GM23338 (cell line): ENCODE measurements at regions not wholly inside any gene's neighbourhood (a gene's known extent, or its start where the extent isn't known, plus 50 kb on each side); places are given as distances from the start of the nearest gene placed in this dataset.

ENCODE experiments used
- ATAC-seq: fragments of 200-7000 bp; cut with Tn5 transposase; 3 replicates; pipeline ENCODE4 v1.9.1; 2020
- DNase-seq: peaks from one replicate; pipeline ENCODE4 v3.0.0-alpha.2; 2015; ENCODE audit warnings: low spot score
- H2AFZ ChIP-seq: fragments of 200-600 bp; sonication (generic); 2 replicates; pipeline ENCODE4 v1.8.0; 2016; ENCODE audit warnings: antibody characterized with exemption, mild to moderate bottlenecking, moderate library complexity
- H3F3A ChIP-seq: fragments of 200-600 bp; sonication (generic); replicated peaks from 2 replicates; pipeline ENCODE4 v1.8.0; 2017; ENCODE audit warnings: antibody characterized with exemption, mixed run types, low read depth
- H3K27ac ChIP-seq: fragments of 200-600 bp; sonication (generic); 2 replicates; pipeline ENCODE4 v1.6.1; 2016; ENCODE audit warnings: low read depth
- H3K27me3 ChIP-seq: fragments of 200-600 bp; sonication (generic); 2 replicates; pipeline ENCODE4 v1.8.0; 2016; ENCODE audit warnings: mild to moderate bottlenecking, mixed run types, moderate library complexity; ENCODE audit not compliant: insufficient read depth
- H3K36me3 ChIP-seq: fragments of 200-600 bp; sonication (generic); 2 replicates; pipeline ENCODE4 v1.8.0; 2016; ENCODE audit warnings: mild to moderate bottlenecking; ENCODE audit not compliant: insufficient read depth
- H3K4me1 ChIP-seq: fragments of 200-600 bp; sonication (generic); 2 replicates; pipeline ENCODE4 v1.8.0; 2016; ENCODE audit warnings: mild to moderate bottlenecking, moderate library complexity; ENCODE audit not compliant: insufficient read depth
- H3K4me2 ChIP-seq: fragments of 200-600 bp; sonication (generic); 2 replicates; pipeline ENCODE4 v1.7.1; 2017; ENCODE audit warnings: mixed run types
- H3K4me3 ChIP-seq: fragments of 200-600 bp; sonication (generic); 2 replicates; pipeline ENCODE4 v1.6.1; 2016; ENCODE audit warnings: mixed run types
- H3K79me2 ChIP-seq: fragments of 200-600 bp; sonication (generic); replicated peaks from 2 replicates; pipeline ENCODE4 v1.8.0; 2017; ENCODE audit warnings: mild to moderate bottlenecking; ENCODE audit not compliant: insufficient read depth
- H3K9me2 ChIP-seq: fragments of 200-600 bp; sonication (generic); 2 replicates; pipeline ENCODE4 v1.8.0; 2017; ENCODE audit not compliant: insufficient read depth
- H4K20me1 ChIP-seq: fragments of 200-600 bp; sonication (generic); replicated peaks from 2 replicates; pipeline ENCODE4 v1.8.0; 2017; ENCODE audit warnings: mild to moderate bottlenecking; ENCODE audit not compliant: insufficient read depth
- H3K27ac Mint-ChIP-seq: 2 replicates; pipeline ENCODE4 v1.8.0; 2020; ENCODE audit warnings: inconsistent platforms, mild to moderate bottlenecking, moderate library complexity, mixed read lengths
- H3K27me3 Mint-ChIP-seq: 3 replicates; pipeline ENCODE4 v1.8.0; 2022; ENCODE audit warnings: low read depth, mild to moderate bottlenecking, moderate library complexity, mixed read lengths, inconsistent platforms; ENCODE audit not compliant: insufficient read depth, poor library complexity
- H3K36me3 Mint-ChIP-seq: 3 replicates; pipeline ENCODE4 v1.8.0; 2021; ENCODE audit warnings: low read depth, mild to moderate bottlenecking, inconsistent platforms, moderate library complexity, mixed read lengths
- H3K4me1 Mint-ChIP-seq: 3 replicates; pipeline ENCODE4 v1.8.0; 2020; ENCODE audit warnings: mild to moderate bottlenecking, inconsistent platforms, mixed read lengths
- H3K4me3 Mint-ChIP-seq: 3 replicates; pipeline ENCODE4 v1.8.0; 2021; ENCODE audit warnings: moderate library complexity, mild to moderate bottlenecking, inconsistent platforms, mixed read lengths
- H3K9me3 Mint-ChIP-seq: 3 replicates; pipeline ENCODE4 v1.8.0; 2020; ENCODE audit warnings: moderate library complexity, mild to moderate bottlenecking, inconsistent platforms, mixed read lengths
- ETS1 ChIP-seq: IDR thresholded peaks from 2 replicates; pipeline ENCODE4 v1.6.1; 2016; ENCODE audit warnings: antibody characterized with exemption
- EZH2phosphoT487 ChIP-seq: fragments of 200-600 bp; sonication (generic); IDR thresholded peaks from one replicate; pipeline ENCODE4 v1.8.1; 2018; ENCODE audit warnings: antibody characterized with exemption; ENCODE audit not compliant: unreplicated experiment
- JUNB ChIP-seq: IDR thresholded peaks from one replicate; pipeline ENCODE4 v1.6.1; 2016; ENCODE audit warnings: antibody characterized with exemption; ENCODE audit not compliant: unreplicated experiment
- POLR2AphosphoS5 ChIP-seq: IDR thresholded peaks from 2 replicates; pipeline ENCODE4 v1.6.1; 2016; ENCODE audit warnings: antibody characterized with exemption, low read depth
- STAT1 ChIP-seq: IDR thresholded peaks from one replicate; pipeline ENCODE4 v1.6.1; 2016; ENCODE audit warnings: antibody characterized with exemption; ENCODE audit not compliant: unreplicated experiment
- ZNF114 ChIP-seq: fragments of 250-450 bp; sonication (Bioruptor Pico); IDR thresholded peaks from 2 replicates; pipeline ENCODE4 v1.5.0; 2020; ENCODE audit warnings: mild to moderate bottlenecking, moderate library complexity
- ZNF331 ChIP-seq: fragments of 250-450 bp; sonication (Bioruptor Pico); IDR thresholded peaks from 2 replicates; pipeline ENCODE4 v1.5.0; 2020; ENCODE audit warnings: low read depth, mild to moderate bottlenecking, moderate library complexity
- TF ChIP-seq, protein P1 (sequence below): IDR thresholded peaks from one replicate; pipeline ENCODE4 v1.6.1; 2018; ENCODE audit warnings: antibody characterized with exemption; ENCODE audit not compliant: unreplicated experiment
- TF ChIP-seq, protein P2 (sequence below), 2 experiments: fragments of 200-600 bp in 1 of 2; sonication (generic) in 1 of 2; conservative IDR thresholded peaks; 2 replicates each; pipeline versions ENCODE4 v1.5.1 to v1.6.1; 2016 to 2017; ENCODE audit warnings: antibody characterized with exemption in 2 of 2, low read depth in 2 of 2, mild to moderate bottlenecking in 2 of 2, moderate library complexity in 1 of 2

GRCh38 chr3:6079011-6079410 lies 781.9 kb upstream of the GRM7 start:
- ATAC-seq, result no peak
- H3K36me3 Mint-ChIP-seq, result peaks cover 12% of the 10 kb centered on the region

DNA sequence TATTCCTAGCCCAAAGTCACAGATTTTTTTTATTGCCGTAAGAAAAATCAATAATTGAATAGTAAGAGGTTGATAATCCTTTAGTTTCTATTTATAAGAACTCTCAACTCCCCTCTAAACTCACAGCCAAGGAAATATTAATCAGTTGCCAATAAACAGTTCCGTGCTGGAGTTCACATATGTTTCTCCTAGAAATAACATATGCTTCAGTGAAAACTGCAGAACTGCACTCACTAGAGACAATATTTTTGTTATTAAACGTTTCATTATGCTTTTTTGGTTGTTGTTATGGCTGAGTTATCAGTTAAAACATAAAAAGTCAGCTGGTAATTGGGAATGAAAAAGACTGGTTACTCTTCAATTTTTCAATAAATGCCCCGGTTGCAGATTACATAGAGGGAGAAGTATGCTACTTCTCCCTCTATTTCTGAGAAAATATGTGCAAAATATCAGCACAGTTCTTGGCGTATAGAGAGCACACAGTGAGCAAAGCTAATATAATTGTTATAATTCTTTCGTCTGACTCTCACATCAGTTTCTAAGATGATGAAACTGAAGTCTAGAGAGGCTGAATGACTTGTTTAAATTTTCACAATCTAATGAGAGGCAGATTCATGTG lies 781.2 kb upstream of the GRM7 start:
- H2AFZ ChIP-seq, result no peak overlapping the region
- peaks cover 84% of the 10 kb centered on the region for H3K9me3 Mint-ChIP-seq
- H3K79me2 ChIP-seq, result no peaks in the 10 kb centered on the region
- H3K27me3 ChIP-seq, result no peaks in the 10 kb centered on the region
- H3K27ac ChIP-seq, result no peak overlapping the region
- DNase-seq, result no peak
- no peak overlapping the region for H3K27ac Mint-ChIP-seq
- no peaks in the 10 kb centered on the region for H4K20me1 ChIP-seq
- no peak for ATAC-seq
- H3K27me3 Mint-ChIP-seq, result peaks cover 6% of the 10 kb centered on the region
- H3K36me3 Mint-ChIP-seq, result peaks cover 12% of the 10 kb centered on the region
- H3K9me2 ChIP-seq, result no peaks in the 10 kb centered on the region
- no peak overlapping the region for H3K4me3 ChIP-seq
- H3K4me1 Mint-ChIP-seq, result peaks cover 6% of the 10 kb centered on the region; the same call in 2 of the 3 replicates
- H3K4me3 Mint-ChIP-seq, result no peak overlapping the region
- H3K4me1 ChIP-seq, result no peaks in the 10 kb centered on the region
- no peaks in the 10 kb centered on the region for H3F3A ChIP-seq
- 0 out of 2 replicates have a peak, but pooled peaks cover 3% of the 10 kb centered on the region for H3K36me3 ChIP-seq
- no peak overlapping the region for H3K4me2 ChIP-seq
- no peak for TF ChIP-seq ZNF331
- no peak for TF ChIP-seq ZNF114 (CRISPR knock-in tag)
- TF ChIP-seq, protein P1, sequence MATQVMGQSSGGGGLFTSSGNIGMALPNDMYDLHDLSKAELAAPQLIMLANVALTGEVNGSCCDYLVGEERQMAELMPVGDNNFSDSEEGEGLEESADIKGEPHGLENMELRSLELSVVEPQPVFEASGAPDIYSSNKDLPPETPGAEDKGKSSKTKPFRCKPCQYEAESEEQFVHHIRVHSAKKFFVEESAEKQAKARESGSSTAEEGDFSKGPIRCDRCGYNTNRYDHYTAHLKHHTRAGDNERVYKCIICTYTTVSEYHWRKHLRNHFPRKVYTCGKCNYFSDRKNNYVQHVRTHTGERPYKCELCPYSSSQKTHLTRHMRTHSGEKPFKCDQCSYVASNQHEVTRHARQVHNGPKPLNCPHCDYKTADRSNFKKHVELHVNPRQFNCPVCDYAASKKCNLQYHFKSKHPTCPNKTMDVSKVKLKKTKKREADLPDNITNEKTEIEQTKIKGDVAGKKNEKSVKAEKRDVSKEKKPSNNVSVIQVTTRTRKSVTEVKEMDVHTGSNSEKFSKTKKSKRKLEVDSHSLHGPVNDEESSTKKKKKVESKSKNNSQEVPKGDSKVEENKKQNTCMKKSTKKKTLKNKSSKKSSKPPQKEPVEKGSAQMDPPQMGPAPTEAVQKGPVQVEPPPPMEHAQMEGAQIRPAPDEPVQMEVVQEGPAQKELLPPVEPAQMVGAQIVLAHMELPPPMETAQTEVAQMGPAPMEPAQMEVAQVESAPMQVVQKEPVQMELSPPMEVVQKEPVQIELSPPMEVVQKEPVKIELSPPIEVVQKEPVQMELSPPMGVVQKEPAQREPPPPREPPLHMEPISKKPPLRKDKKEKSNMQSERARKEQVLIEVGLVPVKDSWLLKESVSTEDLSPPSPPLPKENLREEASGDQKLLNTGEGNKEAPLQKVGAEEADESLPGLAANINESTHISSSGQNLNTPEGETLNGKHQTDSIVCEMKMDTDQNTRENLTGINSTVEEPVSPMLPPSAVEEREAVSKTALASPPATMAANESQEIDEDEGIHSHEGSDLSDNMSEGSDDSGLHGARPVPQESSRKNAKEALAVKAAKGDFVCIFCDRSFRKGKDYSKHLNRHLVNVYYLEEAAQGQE, result no peak
- no peak for TF ChIP-seq JUNB

More at GRCh38 chr3:6079011-6079410, 781.9 kb upstream of the GRM7 start:
- no peak overlapping the region for H3K4me3 Mint-ChIP-seq
- peaks cover 6% of the 10 kb centered on the region for H3K27me3 Mint-ChIP-seq
- H3K79me2 ChIP-seq, result no peaks in the 10 kb centered on the region
- H3K36me3 ChIP-seq, result 0 out of 2 replicates have a peak, but pooled peaks cover 3% of the 10 kb centered on the region
- no peak overlapping the region for H3K27ac Mint-ChIP-seq
- H4K20me1 ChIP-seq, result no peaks in the 10 kb centered on the region
- H3K9me2 ChIP-seq, result no peaks in the 10 kb centered on the region
- H3K27me3 ChIP-seq, result no peaks in the 10 kb centered on the region
- no peak for DNase-seq
- no peak for TF ChIP-seq POLR2AphosphoS5
- TF ChIP-seq EZH2phosphoT487, result no peak
- no peak for TF ChIP-seq STAT1
- TF ChIP-seq ETS1, result no peak
- TF ChIP-seq, protein P2, sequence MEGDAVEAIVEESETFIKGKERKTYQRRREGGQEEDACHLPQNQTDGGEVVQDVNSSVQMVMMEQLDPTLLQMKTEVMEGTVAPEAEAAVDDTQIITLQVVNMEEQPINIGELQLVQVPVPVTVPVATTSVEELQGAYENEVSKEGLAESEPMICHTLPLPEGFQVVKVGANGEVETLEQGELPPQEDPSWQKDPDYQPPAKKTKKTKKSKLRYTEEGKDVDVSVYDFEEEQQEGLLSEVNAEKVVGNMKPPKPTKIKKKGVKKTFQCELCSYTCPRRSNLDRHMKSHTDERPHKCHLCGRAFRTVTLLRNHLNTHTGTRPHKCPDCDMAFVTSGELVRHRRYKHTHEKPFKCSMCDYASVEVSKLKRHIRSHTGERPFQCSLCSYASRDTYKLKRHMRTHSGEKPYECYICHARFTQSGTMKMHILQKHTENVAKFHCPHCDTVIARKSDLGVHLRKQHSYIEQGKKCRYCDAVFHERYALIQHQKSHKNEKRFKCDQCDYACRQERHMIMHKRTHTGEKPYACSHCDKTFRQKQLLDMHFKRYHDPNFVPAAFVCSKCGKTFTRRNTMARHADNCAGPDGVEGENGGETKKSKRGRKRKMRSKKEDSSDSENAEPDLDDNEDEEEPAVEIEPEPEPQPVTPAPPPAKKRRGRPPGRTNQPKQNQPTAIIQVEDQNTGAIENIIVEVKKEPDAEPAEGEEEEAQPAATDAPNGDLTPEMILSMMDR (conservative IDR thresholded peaks at IDR 0.05; ENCODE audit: low read depth in 2 of 2), result no peak
- TF ChIP-seq JUNB, result no peak
- peaks cover 6% of the 10 kb centered on the region; the same call in 2 of the 3 replicates for H3K4me1 Mint-ChIP-seq
- H2AFZ ChIP-seq, result no peak overlapping the region
- no peak overlapping the region for H3K27ac ChIP-seq
- peaks cover 85% of the 10 kb centered on the region for H3K9me3 Mint-ChIP-seq
- no peak overlapping the region for H3K4me2 ChIP-seq
- H3K4me1 ChIP-seq, result no peaks in the 10 kb centered on the region
- H3F3A ChIP-seq, result no peaks in the 10 kb centered on the region
- no peak overlapping the region for H3K4me3 ChIP-seq
